GM13976 (cell line): ENCODE measurements at regions not wholly inside any gene's neighbourhood (a gene's known extent, or its start where the extent isn't known, plus 50 kb on each side); places are given as distances from the start of the nearest gene placed in this dataset.

Source experiments
- DNase-seq: peaks from one replicate; pipeline ENCODE4 v3.0.0; 2012; ENCODE audit warnings: low spot score
- CTCF ChIP-seq: IDR thresholded peaks from 2 replicates; pipeline ENCODE4 v1.5.1; 2012; ENCODE audit warnings: borderline replicate concordance, mild to moderate bottlenecking; ENCODE audit not compliant: insufficient read depth; ENCODE audit errors: extremely low read depth, missing control alignments, control extremely low read depth
- in situ Hi-C: fragments of 300-500 bp; cut with MboI; formaldehyde crosslinking; loops from one replicate; pipeline ENCODE4 v1.12.0; 2022; ENCODE audit warnings: low sequenced_read_pairs, mixed read lengths, inconsistent platforms; ENCODE audit not compliant: unreplicated experiment

DNA sequence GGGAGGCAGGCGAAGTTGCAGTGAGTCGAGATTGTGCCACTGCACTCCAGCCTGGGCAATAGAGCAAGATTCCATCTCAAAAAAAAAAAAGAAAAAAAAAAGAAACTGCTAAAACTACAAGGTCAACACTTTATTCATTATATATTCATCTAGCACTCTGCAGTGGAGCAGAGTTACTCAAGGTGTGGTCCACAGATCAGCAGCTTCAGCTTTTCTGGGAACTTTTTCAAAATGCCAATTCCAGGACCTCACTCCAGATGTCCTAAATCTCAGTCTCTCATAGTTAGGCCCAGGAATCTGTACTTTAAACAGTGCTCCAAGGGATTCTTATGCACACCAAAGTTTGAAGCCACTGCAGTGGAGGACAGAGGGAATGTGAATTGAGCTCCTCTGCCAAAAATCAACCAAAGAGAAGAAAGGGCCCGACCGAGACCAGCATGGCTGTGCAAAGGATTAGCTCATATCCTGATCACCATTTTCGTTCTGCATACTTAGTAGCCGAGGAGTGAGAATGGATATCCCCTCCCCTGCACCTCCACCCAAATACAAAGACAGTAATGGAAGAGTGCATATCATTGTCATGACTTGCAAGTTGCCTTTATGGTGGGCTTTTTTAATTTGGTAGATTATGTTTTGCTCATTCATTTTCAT lies 201.9 kb downstream of the MEX3B start:
- in situ Hi-C loops: no loop called here
- DNase-seq: no peak
- no peak for TF ChIP-seq CTCF

- DNase-seq: no peak
- in situ Hi-C loops: no loop called here
Measured at GRCh38 chr15:81843226-81843625, 202.6 kb downstream of the MEX3B start.

DNA sequence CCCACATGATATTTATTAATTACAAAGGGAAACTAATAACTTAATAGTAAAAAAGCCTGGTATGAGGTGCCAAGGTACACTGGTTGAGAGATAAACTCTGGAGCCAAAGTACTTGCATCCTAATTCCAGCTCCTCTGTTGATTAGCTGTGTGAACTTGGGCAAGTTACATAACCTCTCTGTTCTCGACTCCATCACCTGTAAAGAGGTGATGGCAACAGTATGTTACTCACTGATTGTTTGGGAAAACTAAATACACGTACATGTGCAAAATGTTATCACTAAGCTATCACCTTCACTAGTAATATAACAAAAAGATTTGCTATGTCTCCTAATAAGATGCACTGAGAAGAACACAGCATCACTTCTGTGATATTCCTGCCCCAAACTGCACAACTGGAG lies 206.4 kb downstream of the MEX3B start:
- in situ Hi-C loops: no loop called here
- DNase-seq: no peak
- no peak for TF ChIP-seq CTCF

More at GRCh38 chr15:81843226-81843625, 202.6 kb downstream of the MEX3B start:
- TF ChIP-seq CTCF: no peak

DNA sequence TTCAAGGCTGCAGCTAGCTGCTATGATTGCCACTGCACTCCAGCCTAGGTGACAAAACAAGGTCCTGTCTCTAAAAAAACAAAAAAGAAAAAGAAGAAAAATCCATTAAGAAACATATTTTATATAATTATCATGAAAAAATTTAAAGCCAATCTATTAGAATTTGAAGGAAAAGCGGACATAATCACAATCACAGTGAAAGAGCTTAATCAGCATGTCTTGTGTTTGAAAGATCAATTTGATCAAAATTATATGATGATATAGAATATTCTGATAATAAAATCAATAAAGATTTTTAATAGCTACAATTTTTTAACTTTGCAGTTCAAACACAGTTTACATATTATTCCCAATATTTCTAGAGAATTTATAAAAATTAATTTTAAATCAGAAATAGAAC lies 210.1 kb downstream of the MEX3B start:
- DNase-seq: no peak
- no peak for TF ChIP-seq CTCF
- in situ Hi-C loops: no loop called here

- no peak for DNase-seq
- in situ Hi-C loops: no loop called here
- TF ChIP-seq CTCF: no peak
Measured at GRCh38 chr15:81830520-81830919, 215.3 kb downstream of the MEX3B start.

DNA sequence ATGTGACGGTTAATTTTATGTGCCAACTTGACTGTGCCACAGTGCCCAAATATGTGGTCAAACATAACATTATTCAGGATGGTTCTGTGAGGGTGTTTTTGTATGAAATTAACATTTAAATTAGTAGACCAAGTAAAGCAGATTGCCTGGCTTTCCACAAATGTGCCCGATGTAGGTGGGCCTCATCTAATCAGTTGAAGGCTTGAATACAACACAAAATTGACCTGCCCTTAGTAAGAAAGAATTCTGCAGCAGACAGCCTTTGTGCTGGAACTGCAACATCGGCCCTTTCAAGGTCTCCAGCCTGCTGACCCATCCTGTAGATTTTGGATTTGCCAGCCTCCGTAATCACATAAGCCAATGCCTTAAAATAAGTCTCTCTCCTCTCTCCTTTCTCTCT lies 215.9 kb downstream of the MEX3B start:
- in situ Hi-C loops: no loop called here
- DNase-seq: no peak
- no peak for TF ChIP-seq CTCF
